H9 (cell line): ENCODE measurements at regions not wholly inside any gene's neighbourhood (a gene's known extent, or its start where the extent isn't known, plus 50 kb on each side); places are given as distances from the start of the nearest gene placed in this dataset.
A peak's percentile ranks its signal among the peaks of the same experiment; 100 is the strongest.

Experiments used
- DNase-seq: peaks from one replicate; pipeline ENCODE4 v3.0.0-alpha.2; 2017
- H2AFZ ChIP-seq: one replicate; pipeline ENCODE4 v1.6.1; 2013; ENCODE audit warnings: mild to moderate bottlenecking, low read length, control low read depth, moderate library complexity
- H2AK5ac ChIP-seq: 2 replicates; pipeline ENCODE4 v1.6.1; 2013; ENCODE audit warnings: low read length, control low read depth, mixed read lengths; ENCODE audit not compliant: insufficient read length
- H2BK120ac ChIP-seq: one replicate; pipeline ENCODE4 v1.6.1; 2013; ENCODE audit warnings: low read depth, mild to moderate bottlenecking, low read length, control low read depth, inconsistent platforms; ENCODE audit not compliant: poor library complexity, severe bottlenecking
- H2BK12ac ChIP-seq: 2 replicates; pipeline ENCODE4 v1.6.1; 2013; ENCODE audit warnings: low read length, control low read depth, mixed read lengths, low read depth; ENCODE audit not compliant: insufficient read length
- H2BK15ac ChIP-seq: 2 replicates; pipeline ENCODE4 v1.6.1; 2013; ENCODE audit warnings: low read depth, low read length, control low read depth
- H2BK20ac ChIP-seq: one replicate; pipeline ENCODE4 v1.6.1; 2013; ENCODE audit warnings: low read depth, mild to moderate bottlenecking, low read length, control low read depth, inconsistent platforms; ENCODE audit not compliant: poor library complexity, severe bottlenecking
- H2BK5ac ChIP-seq: 2 replicates; pipeline ENCODE4 v1.6.1; 2013; ENCODE audit warnings: low read length, control low read depth, mixed read lengths; ENCODE audit not compliant: insufficient read length
- H3K14ac ChIP-seq: 2 replicates; pipeline ENCODE4 v1.6.1; 2013; ENCODE audit warnings: low read length, control low read depth; ENCODE audit not compliant: insufficient read depth
- H3K18ac ChIP-seq: 2 replicates; pipeline ENCODE4 v1.6.1; 2013; ENCODE audit warnings: low read depth, mild to moderate bottlenecking, mixed read lengths, low read length, control low read depth; ENCODE audit not compliant: insufficient read length
- H3K23ac ChIP-seq: 2 replicates; pipeline ENCODE4 v1.6.1; 2013; ENCODE audit warnings: low read length, control low read depth, mixed read lengths, low read depth; ENCODE audit not compliant: insufficient read length
- H3K23me2 ChIP-seq: 2 replicates; pipeline ENCODE4 v1.6.1; 2013; ENCODE audit warnings: low read depth, mild to moderate bottlenecking, mixed read lengths, low read length, control low read depth; ENCODE audit not compliant: insufficient read length, poor library complexity, severe bottlenecking
- H3K27ac ChIP-seq: 2 replicates; pipeline ENCODE4 v1.5.1; 2013; ENCODE audit warnings: low read length, control low read depth, mixed read lengths, low read depth; ENCODE audit not compliant: insufficient read length
- H3K27me3 ChIP-seq: 2 replicates; pipeline ENCODE4 v1.6.1; 2013; ENCODE audit warnings: low read length, control low read depth, inconsistent platforms; ENCODE audit not compliant: insufficient read depth
- H3K4ac ChIP-seq: 2 replicates; pipeline ENCODE4 v1.6.1; 2013; ENCODE audit warnings: low read depth, mild to moderate bottlenecking, control low read depth, inconsistent platforms, low read length, moderate library complexity
- H3K4me1 ChIP-seq: 2 replicates; pipeline ENCODE4 v1.6.1; 2013; ENCODE audit warnings: low read length, control low read depth, inconsistent platforms; ENCODE audit not compliant: insufficient read depth
- H3K4me2 ChIP-seq: 2 replicates; pipeline ENCODE4 v1.6.1; 2013; ENCODE audit warnings: low read length, control low read depth, mixed read lengths; ENCODE audit not compliant: insufficient read length, insufficient read depth
- H3K56ac ChIP-seq: 2 replicates; pipeline ENCODE4 v1.6.1; 2013; ENCODE audit warnings: low read depth, mild to moderate bottlenecking, mixed read lengths, low read length, control low read depth; ENCODE audit not compliant: insufficient read length
- H3K79me1 ChIP-seq: 2 replicates; pipeline ENCODE4 v1.6.1; 2013; ENCODE audit warnings: low read depth, mild to moderate bottlenecking, moderate library complexity, low read length, control low read depth, inconsistent platforms; ENCODE audit not compliant: insufficient read depth, poor library complexity, severe bottlenecking
- H3K79me2 ChIP-seq: 2 replicates; pipeline ENCODE4 v1.6.1; 2013; ENCODE audit warnings: low read length, control low read depth, inconsistent platforms; ENCODE audit not compliant: insufficient read depth
- H3K9ac ChIP-seq: 2 replicates; pipeline ENCODE4 v1.6.1; 2013; ENCODE audit warnings: low read length, control low read depth, mixed read lengths; ENCODE audit not compliant: insufficient read length; ENCODE audit errors: extremely low read depth
- H3K9me3 ChIP-seq: one replicate; pipeline ENCODE4 v1.6.1; 2013; ENCODE audit warnings: low read depth, low read length, inconsistent platforms; ENCODE audit not compliant: control insufficient read depth
- H3T11ph ChIP-seq: one replicate; pipeline ENCODE4 v1.6.1; 2013; ENCODE audit warnings: mild to moderate bottlenecking, low read length, control low read depth, inconsistent platforms
- H4K20me1 ChIP-seq: one replicate; pipeline ENCODE4 v1.6.1; 2013; ENCODE audit not compliant: control insufficient read depth, insufficient read length, insufficient read depth
- H4K5ac ChIP-seq: 2 replicates; pipeline ENCODE4 v1.6.1; 2013; ENCODE audit warnings: low read depth, mild to moderate bottlenecking, mixed read lengths, low read length, control low read depth; ENCODE audit not compliant: insufficient read length
- H4K8ac ChIP-seq: replicated peaks from 2 replicates; pipeline ENCODE4 v1.6.1; 2013; ENCODE audit warnings: low read length, control low read depth, mixed read lengths, low read depth; ENCODE audit not compliant: insufficient read length
- H4K91ac ChIP-seq: 2 replicates; pipeline ENCODE4 v1.6.1; 2013; ENCODE audit warnings: low read depth, mild to moderate bottlenecking, moderate library complexity, mixed read lengths, low read length, control low read depth; ENCODE audit not compliant: insufficient read length
- H3K27ac Mint-ChIP-seq, 3 experiments: 2 replicates in 2 of 3; 3 replicates in 1 of 3; pipeline ENCODE4 v1.8.0; 2020 to 2021; ENCODE audit warnings: mixed read lengths in 3 of 3, mild to moderate bottlenecking in 1 of 3, moderate library complexity in 1 of 3
- H3K27me3 Mint-ChIP-seq: 2 replicates; pipeline ENCODE4 v1.8.0; 2021; ENCODE audit warnings: low read depth, mild to moderate bottlenecking, moderate library complexity, mixed read lengths
- H3K36me3 Mint-ChIP-seq, 3 experiments: 2 replicates in 2 of 3; 3 replicates in 1 of 3; pipeline ENCODE4 v1.8.0; 2020 to 2021; ENCODE audit warnings: low read depth in 3 of 3, mixed read lengths in 3 of 3; ENCODE audit not compliant: insufficient read depth in 1 of 3
- H3K4me1 Mint-ChIP-seq, 2 experiments: 2 replicates each; pipeline ENCODE4 v1.8.0; 2020; ENCODE audit warnings: mixed read lengths in 2 of 2
- H3K4me3 Mint-ChIP-seq, 2 experiments: 2 replicates in 1 of 2; 3 replicates in 1 of 2; pipeline ENCODE4 v1.8.0; 2020 to 2021; ENCODE audit warnings: mild to moderate bottlenecking in 2 of 2, mixed read lengths in 2 of 2, moderate library complexity in 1 of 2
- H3K9me3 Mint-ChIP-seq, 2 experiments: 2 replicates in 1 of 2; 3 replicates in 1 of 2; pipeline ENCODE4 v1.8.0; 2020; ENCODE audit warnings: mild to moderate bottlenecking in 2 of 2, mixed read lengths in 2 of 2, moderate library complexity in 1 of 2
- TF ChIP-seq, protein P1 (sequence below): fragments of 200-600 bp; sonication (generic); conservative IDR thresholded peaks from 3 replicates; pipeline ENCODE4 v1.8.0; 2021; ENCODE audit warnings: antibody characterized with exemption, mild to moderate bottlenecking

DNA sequence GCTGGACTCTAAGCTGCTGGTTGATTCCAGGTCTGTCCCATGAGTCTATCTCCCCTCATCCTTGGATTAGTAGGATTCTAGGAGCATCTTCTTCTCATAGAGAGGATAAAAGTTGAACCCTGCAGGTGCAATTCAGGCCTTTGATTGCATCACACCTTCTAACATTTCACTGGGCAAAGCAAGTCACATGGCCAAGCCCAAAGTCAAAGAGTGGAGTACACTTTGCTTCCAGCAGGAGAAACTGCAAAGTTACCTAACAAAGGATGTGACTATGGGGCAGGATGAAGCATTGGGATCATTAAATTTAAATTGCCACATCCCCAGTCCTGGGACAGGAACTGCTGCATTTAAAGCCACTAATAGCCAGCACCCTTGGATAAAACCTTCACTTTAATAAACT lies 51.0 kb upstream of the EGFLAM start:
- no peak overlapping the region for H3K27ac Mint-ChIP-seq
- Histone ChIP-seq H2BK15ac (no peak overlapping the region), H3K14ac (no peak overlapping the region), H3K4me2 (no peak overlapping the region), H2BK20ac (no peak overlapping the region), H3K27ac (no peak overlapping the region), H2BK5ac (no peak overlapping the region), H4K91ac (no peak overlapping the region), H2BK120ac (no peak overlapping the region), H3K56ac (no peak overlapping the region), H4K5ac (no peak overlapping the region), H3K9me3 (no peaks in the 10 kb centered on the region), H4K20me1 (no peaks in the 10 kb centered on the region), H3K79me1 (no peaks in the 10 kb centered on the region), H3K23ac (no peak overlapping the region), H3K27me3 (no peaks in the 10 kb centered on the region), H2BK12ac (no peak overlapping the region), H2AK5ac (no peak overlapping the region), H3K4me1 (no peaks in the 10 kb centered on the region), H3T11ph (no peak overlapping the region), H3K79me2 (no peaks in the 10 kb centered on the region), H3K9ac (no peak overlapping the region), H3K18ac (no peak overlapping the region), H2AFZ (no peak overlapping the region), H4K8ac (no peak overlapping the region), H3K4ac (no peak overlapping the region), H3K23me2 (no peaks in the 10 kb centered on the region)
- H3K27me3 Mint-ChIP-seq: peaks cover 3% of the 10 kb centered on the region; the same call in 1 of the 2 replicates
- H3K9me3 Mint-ChIP-seq: 0 out of 5 replicates have a peak, but pooled peaks cover 0 to under 1% of the 10 kb centered on the region in 2 experiments
- no peaks in the 10 kb centered on the region for H3K36me3 Mint-ChIP-seq
- no peaks in the 10 kb centered on the region for H3K4me1 Mint-ChIP-seq
- H3K4me3 Mint-ChIP-seq: no peak overlapping the region
- TF ChIP-seq, protein P1, sequence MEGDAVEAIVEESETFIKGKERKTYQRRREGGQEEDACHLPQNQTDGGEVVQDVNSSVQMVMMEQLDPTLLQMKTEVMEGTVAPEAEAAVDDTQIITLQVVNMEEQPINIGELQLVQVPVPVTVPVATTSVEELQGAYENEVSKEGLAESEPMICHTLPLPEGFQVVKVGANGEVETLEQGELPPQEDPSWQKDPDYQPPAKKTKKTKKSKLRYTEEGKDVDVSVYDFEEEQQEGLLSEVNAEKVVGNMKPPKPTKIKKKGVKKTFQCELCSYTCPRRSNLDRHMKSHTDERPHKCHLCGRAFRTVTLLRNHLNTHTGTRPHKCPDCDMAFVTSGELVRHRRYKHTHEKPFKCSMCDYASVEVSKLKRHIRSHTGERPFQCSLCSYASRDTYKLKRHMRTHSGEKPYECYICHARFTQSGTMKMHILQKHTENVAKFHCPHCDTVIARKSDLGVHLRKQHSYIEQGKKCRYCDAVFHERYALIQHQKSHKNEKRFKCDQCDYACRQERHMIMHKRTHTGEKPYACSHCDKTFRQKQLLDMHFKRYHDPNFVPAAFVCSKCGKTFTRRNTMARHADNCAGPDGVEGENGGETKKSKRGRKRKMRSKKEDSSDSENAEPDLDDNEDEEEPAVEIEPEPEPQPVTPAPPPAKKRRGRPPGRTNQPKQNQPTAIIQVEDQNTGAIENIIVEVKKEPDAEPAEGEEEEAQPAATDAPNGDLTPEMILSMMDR: peak; percentile 42; the same call in 2 of the 3 replicates
- peak; percentile 37 for DNase-seq
